HG03108 (cell line): ENCODE measurements at regions not wholly inside any gene's neighbourhood (a gene's known extent, or its start where the extent isn't known, plus 50 kb on each side); places are given as distances from the start of the nearest gene placed in this dataset.

Experiments used
- ATAC-seq: cut with Tn5 transposase; IDR thresholded peaks from one replicate; pipeline ENCODE4 v1.9.1; 2021; ENCODE audit warnings: moderate library complexity; ENCODE audit not compliant: unreplicated experiment

GRCh38 chr5:175388531-175388930 is 55.5 kb downstream of the DRD1 start:
- no peak for ATAC-seq

- ATAC-seq: no peak
These were observed 56.8 kb downstream of the DRD1 start for GRCh38 chr5:175387144-175387543.

GRCh38 chr5:175386526-175386925 is 57.5 kb downstream of the DRD1 start:
- ATAC-seq: no peak

- no peak for ATAC-seq
These were observed 58.2 kb downstream of the DRD1 start for GRCh38 chr5:175385691-175386362.

- no peak for ATAC-seq
These were observed 59.0 kb downstream of the DRD1 start for GRCh38 chr5:175384724-175385552.

GRCh38 chr5:175383350-175383749 is 60.6 kb downstream of the DRD1 start:
- no peak for ATAC-seq

GRCh38 chr5:175382171-175382570 is 61.8 kb downstream of the DRD1 start:
- ATAC-seq: no peak

- no peak for ATAC-seq
These were observed 62.9 kb downstream of the DRD1 start for GRCh38 chr5:175381130-175381529.

- ATAC-seq: no peak
These were observed 63.3 kb downstream of the DRD1 start for GRCh38 chr5:175380701-175381100.

- no peak for ATAC-seq
These were observed 64.1 kb downstream of the DRD1 start for GRCh38 chr5:175379867-175380266.

GRCh38 chr5:175378444-175379028 is 65.4 kb downstream of the DRD1 start:
- ATAC-seq: no peak

- ATAC-seq: no peak
These were observed 66.2 kb downstream of the DRD1 start for GRCh38 chr5:175377816-175378215.

GRCh38 chr5:175374166-175374875 is 69.7 kb downstream of the DRD1 start:
- ATAC-seq: no peak

- ATAC-seq: no peak
These were observed 78.1 kb downstream of the DRD1 start for GRCh38 chr5:175365866-175366265.

- ATAC-seq: no peak
These were observed 80.7 kb downstream of the DRD1 start for GRCh38 chr5:175363300-175363699.

GRCh38 chr5:175357995-175358394 is 86.0 kb downstream of the DRD1 start:
- no peak for ATAC-seq

- no peak for ATAC-seq
These were observed 87.6 kb downstream of the DRD1 start for GRCh38 chr5:175356428-175356827.

GRCh38 chr5:175354964-175355363 is 89.0 kb downstream of the DRD1 start:
- ATAC-seq: no peak

GRCh38 chr5:175353926-175354325 is 90.1 kb downstream of the DRD1 start:
- ATAC-seq: no peak

GRCh38 chr5:175351897-175352590 is 91.9 kb downstream of the DRD1 start:
- ATAC-seq: no peak

GRCh38 chr5:175351126-175351525 is 92.9 kb downstream of the DRD1 start:
- ATAC-seq: no peak
